Stomach (tissue), 4 donors: ENCODE measurements at regions not wholly inside any gene's neighbourhood (a gene's known extent, or its start where the extent isn't known, plus 50 kb on each side); places are given as distances from the start of the nearest gene placed in this dataset.
"Not testable (repeated sequence)": the region's sequence is repeated elsewhere in the genome, so short reads cannot be mapped to it uniquely, and the experiment has no call there.

Source experiments
- EP300 ChIP-seq: sonication (generic); formaldehyde crosslinking; IDR thresholded peaks from one replicate; pipeline ENCODE4 v1.6.1; 2017; ENCODE audit warnings: antibody characterized with exemption
- POLR2A ChIP-seq, 4 donors: fragments of 450-650 bp; IDR thresholded peaks; one replicate each; pipeline ENCODE4 v1.6.1; 2016; ENCODE audit warnings: antibody characterized with exemption in 4 of 4, control low read depth in 2 of 4, mild to moderate bottlenecking in 1 of 4, moderate library complexity in 1 of 4
- POLR2AphosphoS5 ChIP-seq, 3 donors: sonication (generic); formaldehyde crosslinking; IDR thresholded peaks; one replicate each; pipeline ENCODE4 v1.6.1; 2016; ENCODE audit warnings: antibody characterized with exemption in 3 of 3
- TF ChIP-seq, protein P1 (sequence below), 7 experiments: fragments of 450-650 bp in 4 of 7; fragments of 200-600 bp in 3 of 7; sonication (generic) in 3 of 7; IDR thresholded peaks; one replicate each; pipeline ENCODE4 v1.5.1; 2016 to 2019; ENCODE audit warnings: antibody characterized with exemption in 7 of 7, control low read depth in 2 of 7, mild to moderate bottlenecking in 1 of 7

DNA sequence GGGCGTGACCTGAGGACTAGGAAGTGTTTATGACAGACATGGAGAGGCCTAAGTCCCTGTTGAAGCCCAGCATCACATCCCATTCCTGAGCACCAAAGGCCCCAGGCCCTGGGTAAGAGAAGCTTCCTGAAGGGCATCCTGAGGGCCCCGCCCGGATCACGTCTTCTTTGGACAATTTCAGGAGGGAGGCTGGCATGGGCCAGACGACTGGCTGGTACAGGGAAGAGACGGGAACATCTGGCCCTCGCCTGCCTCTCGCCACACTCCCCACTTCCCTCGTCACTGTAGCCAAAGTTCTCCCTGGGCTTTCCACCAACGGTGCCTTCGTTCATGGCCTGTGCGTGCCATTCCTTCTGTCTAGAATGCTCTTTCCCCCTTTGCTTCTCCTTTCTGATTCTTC, 128.1 kb downstream of the LRRC37A3 start:
- TF ChIP-seq POLR2A (IDR thresholded peaks at IDR 0.05); EP300; POLR2AphosphoS5 (IDR thresholded peaks at IDR 0.05): not testable (repeated sequence)
- TF ChIP-seq, protein P1, sequence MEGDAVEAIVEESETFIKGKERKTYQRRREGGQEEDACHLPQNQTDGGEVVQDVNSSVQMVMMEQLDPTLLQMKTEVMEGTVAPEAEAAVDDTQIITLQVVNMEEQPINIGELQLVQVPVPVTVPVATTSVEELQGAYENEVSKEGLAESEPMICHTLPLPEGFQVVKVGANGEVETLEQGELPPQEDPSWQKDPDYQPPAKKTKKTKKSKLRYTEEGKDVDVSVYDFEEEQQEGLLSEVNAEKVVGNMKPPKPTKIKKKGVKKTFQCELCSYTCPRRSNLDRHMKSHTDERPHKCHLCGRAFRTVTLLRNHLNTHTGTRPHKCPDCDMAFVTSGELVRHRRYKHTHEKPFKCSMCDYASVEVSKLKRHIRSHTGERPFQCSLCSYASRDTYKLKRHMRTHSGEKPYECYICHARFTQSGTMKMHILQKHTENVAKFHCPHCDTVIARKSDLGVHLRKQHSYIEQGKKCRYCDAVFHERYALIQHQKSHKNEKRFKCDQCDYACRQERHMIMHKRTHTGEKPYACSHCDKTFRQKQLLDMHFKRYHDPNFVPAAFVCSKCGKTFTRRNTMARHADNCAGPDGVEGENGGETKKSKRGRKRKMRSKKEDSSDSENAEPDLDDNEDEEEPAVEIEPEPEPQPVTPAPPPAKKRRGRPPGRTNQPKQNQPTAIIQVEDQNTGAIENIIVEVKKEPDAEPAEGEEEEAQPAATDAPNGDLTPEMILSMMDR (IDR thresholded peaks at IDR 0.05): not testable (repeated sequence)
